ENCODE measurements at regions not wholly inside any gene's neighbourhood (a gene's known extent, or its start where the extent isn't known, plus 50 kb on each side); places are given as distances from the start of the nearest gene placed in this dataset.

DNA sequence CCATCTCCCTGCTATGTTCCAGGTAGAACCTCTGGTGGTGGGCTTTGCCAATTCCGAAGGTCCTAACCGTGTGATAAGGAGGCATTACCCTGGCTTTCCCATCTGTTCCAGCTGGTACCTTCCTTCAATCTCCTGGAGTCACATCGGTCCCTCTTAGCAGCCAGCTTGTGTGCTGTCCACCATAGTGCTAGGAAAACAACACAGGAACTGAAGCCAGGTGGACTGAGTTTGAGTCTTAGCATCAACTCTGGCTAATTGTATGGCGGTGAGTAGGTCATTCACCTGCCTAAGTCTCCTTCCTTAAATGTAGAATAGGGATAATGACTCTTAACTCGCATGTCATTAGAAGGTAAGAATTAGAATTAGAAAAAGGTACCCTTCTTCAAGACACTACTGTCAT is 159.6 kb upstream of the E2F8 start:
- TF ChIP-seq EZH2 (IDR thresholded peaks at IDR 0.05; ENCODE audit: insufficient read depth, low read length) = no peak
- TF ChIP-seq, protein P1, sequence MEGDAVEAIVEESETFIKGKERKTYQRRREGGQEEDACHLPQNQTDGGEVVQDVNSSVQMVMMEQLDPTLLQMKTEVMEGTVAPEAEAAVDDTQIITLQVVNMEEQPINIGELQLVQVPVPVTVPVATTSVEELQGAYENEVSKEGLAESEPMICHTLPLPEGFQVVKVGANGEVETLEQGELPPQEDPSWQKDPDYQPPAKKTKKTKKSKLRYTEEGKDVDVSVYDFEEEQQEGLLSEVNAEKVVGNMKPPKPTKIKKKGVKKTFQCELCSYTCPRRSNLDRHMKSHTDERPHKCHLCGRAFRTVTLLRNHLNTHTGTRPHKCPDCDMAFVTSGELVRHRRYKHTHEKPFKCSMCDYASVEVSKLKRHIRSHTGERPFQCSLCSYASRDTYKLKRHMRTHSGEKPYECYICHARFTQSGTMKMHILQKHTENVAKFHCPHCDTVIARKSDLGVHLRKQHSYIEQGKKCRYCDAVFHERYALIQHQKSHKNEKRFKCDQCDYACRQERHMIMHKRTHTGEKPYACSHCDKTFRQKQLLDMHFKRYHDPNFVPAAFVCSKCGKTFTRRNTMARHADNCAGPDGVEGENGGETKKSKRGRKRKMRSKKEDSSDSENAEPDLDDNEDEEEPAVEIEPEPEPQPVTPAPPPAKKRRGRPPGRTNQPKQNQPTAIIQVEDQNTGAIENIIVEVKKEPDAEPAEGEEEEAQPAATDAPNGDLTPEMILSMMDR (IDR thresholded peaks at IDR 0.05; ENCODE audit: insufficient read depth, low read depth, low read length) = no peak
